Progenitor cell of endocrine pancreas (in vitro differentiated cells): ENCODE measurements at regions not wholly inside any gene's neighbourhood (a gene's known extent, or its start where the extent isn't known, plus 50 kb on each side); places are given as distances from the start of the nearest gene placed in this dataset.

Source experiments
- DNase-seq: peaks from one replicate; pipeline ENCODE4 v3.0.0; 2021; ENCODE audit warnings: low spot score; ENCODE audit not compliant: unreplicated experiment
- H3K27ac Mint-ChIP-seq: 2 replicates; pipeline ENCODE4 v1.8.0; 2021; ENCODE audit warnings: mild to moderate bottlenecking, moderate library complexity, mixed read lengths
- H3K27me3 Mint-ChIP-seq: 2 replicates; pipeline ENCODE4 v1.8.0; 2021; ENCODE audit warnings: mixed read lengths
- H3K36me3 Mint-ChIP-seq: 2 replicates; pipeline ENCODE4 v1.8.0; 2022; ENCODE audit warnings: mixed read lengths; ENCODE audit not compliant: insufficient read depth
- H3K4me1 Mint-ChIP-seq: 2 replicates; pipeline ENCODE4 v1.8.0; 2021; ENCODE audit warnings: low read depth, mixed read lengths
- H3K4me3 Mint-ChIP-seq: 2 replicates; pipeline ENCODE4 v1.8.0; 2021; ENCODE audit warnings: low read depth, mild to moderate bottlenecking, moderate library complexity, mixed read lengths
- H3K9me3 Mint-ChIP-seq: 2 replicates; pipeline ENCODE4 v1.8.0; 2021; ENCODE audit warnings: low read depth, mixed read lengths
- TF ChIP-seq, protein P1 (sequence below): fragments of 200-600 bp; sonication (generic); IDR thresholded peaks from one replicate; pipeline ENCODE4 v1.5.0; 2021; ENCODE audit warnings: antibody characterized with exemption, mild to moderate bottlenecking; ENCODE audit not compliant: unreplicated experiment

DNA sequence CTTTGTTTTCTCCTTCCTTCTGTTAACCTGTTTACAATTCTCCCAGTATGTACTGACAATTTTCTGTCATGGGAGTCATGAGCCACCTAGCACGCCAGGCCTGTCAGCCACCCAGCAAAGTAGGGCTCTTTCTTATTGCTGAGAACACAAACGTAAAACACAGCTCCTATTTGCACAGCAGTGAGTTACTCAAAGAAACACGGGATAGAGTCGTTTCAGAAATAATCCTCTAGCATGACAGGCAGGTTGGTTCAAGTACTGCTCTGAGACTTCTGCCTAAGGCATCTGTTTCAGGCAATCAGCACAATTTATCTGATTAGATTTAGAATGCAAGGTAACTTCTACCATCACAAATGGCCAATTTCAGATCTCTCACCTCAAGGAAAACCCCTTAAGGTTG is 88.8 kb downstream of the CD24 start:
- Mint-ChIP-seq H3K27me3 (no peaks in the 10 kb centered on the region), H3K4me1 (peaks cover 66% of the 10 kb centered on the region)

DNA sequence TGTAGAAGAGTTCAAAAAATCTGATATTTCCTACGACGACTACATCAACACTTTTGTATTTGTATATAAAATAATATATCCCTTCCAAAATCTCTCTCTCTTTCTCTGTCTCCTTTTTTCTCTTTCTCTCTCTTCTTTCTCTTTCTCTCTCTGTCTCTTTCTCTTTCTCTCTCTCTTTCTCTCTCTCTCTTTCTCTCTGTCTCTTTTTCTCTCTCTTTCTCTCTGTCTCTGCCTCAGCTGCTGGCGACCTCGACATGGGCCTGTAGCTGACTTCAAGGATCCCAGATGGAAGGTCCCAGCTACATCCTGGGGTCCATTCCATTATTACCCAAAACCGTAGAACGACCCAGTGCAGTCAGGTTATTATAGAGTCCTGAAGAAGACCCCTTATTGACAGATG is 90.0 kb downstream of the CD24 start:
- Mint-ChIP-seq H3K4me1 (peaks cover 62% of the 10 kb centered on the region), H3K9me3 (no peaks in the 10 kb centered on the region), H3K27ac (peak overlapping the region; percentile 90)

More for the DNA sequence above, 88.8 kb downstream of the CD24 start:
- H3K36me3 Mint-ChIP-seq = peaks cover 2% of the 10 kb centered on the region
- no peaks in the 10 kb centered on the region for H3K9me3 Mint-ChIP-seq
- no peak for DNase-seq
- TF ChIP-seq, protein P1, sequence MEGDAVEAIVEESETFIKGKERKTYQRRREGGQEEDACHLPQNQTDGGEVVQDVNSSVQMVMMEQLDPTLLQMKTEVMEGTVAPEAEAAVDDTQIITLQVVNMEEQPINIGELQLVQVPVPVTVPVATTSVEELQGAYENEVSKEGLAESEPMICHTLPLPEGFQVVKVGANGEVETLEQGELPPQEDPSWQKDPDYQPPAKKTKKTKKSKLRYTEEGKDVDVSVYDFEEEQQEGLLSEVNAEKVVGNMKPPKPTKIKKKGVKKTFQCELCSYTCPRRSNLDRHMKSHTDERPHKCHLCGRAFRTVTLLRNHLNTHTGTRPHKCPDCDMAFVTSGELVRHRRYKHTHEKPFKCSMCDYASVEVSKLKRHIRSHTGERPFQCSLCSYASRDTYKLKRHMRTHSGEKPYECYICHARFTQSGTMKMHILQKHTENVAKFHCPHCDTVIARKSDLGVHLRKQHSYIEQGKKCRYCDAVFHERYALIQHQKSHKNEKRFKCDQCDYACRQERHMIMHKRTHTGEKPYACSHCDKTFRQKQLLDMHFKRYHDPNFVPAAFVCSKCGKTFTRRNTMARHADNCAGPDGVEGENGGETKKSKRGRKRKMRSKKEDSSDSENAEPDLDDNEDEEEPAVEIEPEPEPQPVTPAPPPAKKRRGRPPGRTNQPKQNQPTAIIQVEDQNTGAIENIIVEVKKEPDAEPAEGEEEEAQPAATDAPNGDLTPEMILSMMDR = no peak
- H3K4me3 Mint-ChIP-seq = peak overlapping the region; percentile 29
- H3K27ac Mint-ChIP-seq = peak overlapping the region; percentile 96

DNA sequence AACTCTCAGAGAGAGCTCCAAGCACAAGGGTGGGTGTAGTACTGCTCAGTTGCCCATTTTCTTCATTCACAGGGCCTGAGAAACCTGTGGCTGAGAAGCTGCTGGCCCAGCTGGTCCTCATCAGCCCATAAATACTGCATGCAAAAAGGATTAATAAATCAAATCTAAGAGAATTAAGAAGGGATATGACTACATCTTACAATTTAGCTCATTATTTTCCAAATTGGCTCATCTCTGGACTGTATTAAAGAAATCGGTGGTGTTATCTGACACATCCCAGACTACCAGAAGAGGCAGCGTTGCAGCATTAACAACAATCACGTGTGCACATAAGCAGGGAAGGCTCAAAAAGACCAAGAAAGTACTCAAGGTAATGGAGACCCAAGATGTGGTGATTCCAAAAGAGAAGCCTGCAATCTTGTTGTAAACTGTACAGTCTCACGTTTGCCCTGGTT is 90.7 kb downstream of the CD24 start:
- Mint-ChIP-seq H3K9me3 (peaks cover 2% of the 10 kb centered on the region), H3K27me3 (no peaks in the 10 kb centered on the region), H3K27ac (no peak overlapping the region), H3K4me3 (no peak overlapping the region), H3K4me1 (peaks cover 58% of the 10 kb centered on the region), H3K36me3 (no peaks in the 10 kb centered on the region)
- DNase-seq = no peak
- TF ChIP-seq, protein P1 = peak; percentile 19

More for the DNA sequence above, 90.0 kb downstream of the CD24 start:
- no peaks in the 10 kb centered on the region for H3K27me3 Mint-ChIP-seq
- no peaks in the 10 kb centered on the region for H3K36me3 Mint-ChIP-seq
- DNase-seq = no peak
- TF ChIP-seq, protein P1 = no peak
- no peak overlapping the region for H3K4me3 Mint-ChIP-seq

DNA sequence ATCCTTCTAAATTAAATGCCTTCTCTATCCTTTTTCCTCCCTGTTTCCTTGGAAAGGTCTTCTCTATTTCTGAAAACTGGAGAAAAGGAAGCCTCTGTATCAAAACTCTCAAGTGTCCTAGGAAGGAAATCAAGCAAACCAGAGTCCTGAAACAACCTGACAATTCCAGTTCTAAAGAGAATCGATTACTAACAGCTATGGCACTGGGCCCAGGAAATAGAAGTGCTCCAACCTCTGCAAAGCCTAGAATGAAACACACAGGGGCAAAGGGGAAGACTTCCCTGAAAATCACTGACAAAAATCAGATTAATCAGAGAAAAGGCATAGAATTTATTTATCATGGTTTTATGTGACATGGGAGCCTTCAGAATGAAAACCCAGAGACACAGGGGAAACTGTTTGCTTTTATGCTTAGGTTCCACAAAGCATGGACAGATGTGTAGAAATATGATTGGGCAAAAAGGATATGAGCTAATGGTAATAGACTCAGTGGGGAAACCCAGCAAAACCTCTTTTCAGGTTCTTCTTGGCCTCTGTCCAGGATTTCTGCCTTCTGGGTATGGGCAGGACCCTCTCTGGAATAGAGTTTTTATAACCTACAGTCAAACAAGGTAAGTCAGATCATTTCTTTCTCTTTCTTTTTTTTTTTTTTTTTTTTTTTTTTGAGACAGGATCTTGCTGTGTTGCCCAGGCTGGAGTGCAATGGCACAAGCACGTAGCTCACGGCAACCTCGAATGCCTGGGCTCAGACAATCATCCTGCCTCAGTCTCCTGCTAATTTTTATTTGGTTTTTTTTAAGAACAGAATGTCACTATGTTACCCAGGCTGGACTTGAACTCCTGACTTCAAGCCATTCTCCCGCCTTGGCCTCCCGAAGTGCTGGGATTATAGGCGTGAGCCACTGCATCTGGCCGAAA is 91.7 kb downstream of the CD24 start:
- no peak for DNase-seq
- Mint-ChIP-seq H3K36me3 (no peaks in the 10 kb centered on the region), H3K4me1 (peaks cover 48% of the 10 kb centered on the region), H3K27ac (peak overlapping the region; percentile 82), H3K4me3 (no peak overlapping the region), H3K27me3 (no peaks in the 10 kb centered on the region), H3K9me3 (peaks cover 6% of the 10 kb centered on the region)
- TF ChIP-seq, protein P1 = no peak

DNA sequence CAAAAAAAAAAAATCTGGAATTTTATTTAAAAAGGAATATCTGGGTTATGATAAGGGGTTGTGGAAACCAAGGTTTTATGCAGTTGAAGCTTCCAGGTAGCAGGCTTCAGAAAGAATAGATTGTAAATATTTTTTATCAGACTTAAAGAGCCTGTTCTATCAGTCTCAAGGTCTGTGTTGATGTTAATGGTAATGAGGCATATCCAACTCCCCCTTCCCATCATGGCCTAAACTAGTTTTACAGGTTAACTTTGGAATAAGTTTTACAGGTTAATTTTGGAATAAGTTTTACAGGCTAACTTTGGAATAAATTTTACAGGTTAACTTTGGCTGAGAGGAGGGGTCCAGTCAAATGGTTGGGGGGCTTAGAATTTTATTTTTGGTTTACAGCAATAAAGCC is 92.4 kb downstream of the CD24 start:
- TF ChIP-seq, protein P1 = no peak
- Mint-ChIP-seq H3K9me3 (peaks cover 8% of the 10 kb centered on the region), H3K27me3 (no peaks in the 10 kb centered on the region), H3K36me3 (peaks cover under 1% of the 10 kb centered on the region), H3K4me1 (peaks cover 44% of the 10 kb centered on the region), H3K4me3 (no peak overlapping the region), H3K27ac (no peak overlapping the region)
- no peak for DNase-seq
